Activated CD8-positive, alpha-beta memory T cell treated with anti-CD3 and anti-CD28 coated beads for 36 hours (primary cell): ENCODE measurements at regions not wholly inside any gene's neighbourhood (a gene's known extent, or its start where the extent isn't known, plus 50 kb on each side); places are given as distances from the start of the nearest gene placed in this dataset.
"Not testable (repeated sequence)": the region's sequence is repeated elsewhere in the genome, so short reads cannot be mapped to it uniquely, and the experiment has no call there.

Experiments
- CTCF ChIA-PET: fragments of 350-600 bp; sonication (Branson Sonifier 250); formaldehyde crosslinking; loops from one replicate; lab custom pipeline; 2021; ENCODE audit warnings: antibody characterized with exemption; lab: Charles Lee
- POLR2A ChIA-PET: fragments of 350-600 bp; sonication (Branson Sonifier 250); formaldehyde crosslinking; loops from one replicate; lab custom pipeline; 2021; ENCODE audit warnings: antibody characterized with exemption; lab: Charles Lee

DNA sequence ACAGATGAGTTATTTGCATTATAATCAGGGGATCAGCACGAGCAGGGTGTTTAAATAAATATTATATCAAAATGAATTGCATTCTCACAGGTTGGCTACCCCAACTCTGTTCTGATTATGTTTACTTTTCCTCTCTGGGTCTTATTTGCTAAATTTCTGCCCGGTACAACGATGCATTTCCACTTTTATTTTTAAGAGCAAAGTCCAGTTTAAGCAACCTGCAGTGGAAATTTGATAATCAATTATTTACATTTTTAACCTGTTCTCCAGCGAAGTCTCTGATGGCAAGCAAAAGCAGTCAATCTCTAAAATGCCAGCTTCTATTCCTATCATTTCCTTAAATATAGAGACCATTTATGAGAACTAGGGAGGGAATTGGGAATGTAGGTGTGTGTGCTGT, 966.6 kb upstream of the SOX11 start:
- CTCF ChIA-PET: no interaction called here
- POLR2A ChIA-PET: no interaction called here

DNA sequence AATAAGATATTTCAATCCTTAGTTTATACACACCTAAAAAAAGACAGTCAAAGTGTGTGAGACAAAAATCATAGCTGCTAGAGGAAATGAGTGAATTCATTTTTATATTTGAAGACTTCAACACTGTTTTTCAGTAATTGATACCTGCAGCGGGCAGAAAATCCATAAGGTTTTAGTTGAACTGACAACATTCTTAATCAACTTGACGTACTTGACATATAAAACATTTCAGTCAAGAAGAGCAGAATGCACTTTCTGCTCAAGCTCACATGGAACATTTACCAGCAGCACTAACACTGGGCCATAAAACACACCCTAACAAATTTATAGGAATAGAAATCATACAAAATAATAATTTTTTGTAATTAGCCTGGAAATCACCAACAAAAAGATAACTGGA, 959.6 kb upstream of the SOX11 start:
- POLR2A ChIA-PET: no interaction called here
- CTCF ChIA-PET: no interaction called here

DNA sequence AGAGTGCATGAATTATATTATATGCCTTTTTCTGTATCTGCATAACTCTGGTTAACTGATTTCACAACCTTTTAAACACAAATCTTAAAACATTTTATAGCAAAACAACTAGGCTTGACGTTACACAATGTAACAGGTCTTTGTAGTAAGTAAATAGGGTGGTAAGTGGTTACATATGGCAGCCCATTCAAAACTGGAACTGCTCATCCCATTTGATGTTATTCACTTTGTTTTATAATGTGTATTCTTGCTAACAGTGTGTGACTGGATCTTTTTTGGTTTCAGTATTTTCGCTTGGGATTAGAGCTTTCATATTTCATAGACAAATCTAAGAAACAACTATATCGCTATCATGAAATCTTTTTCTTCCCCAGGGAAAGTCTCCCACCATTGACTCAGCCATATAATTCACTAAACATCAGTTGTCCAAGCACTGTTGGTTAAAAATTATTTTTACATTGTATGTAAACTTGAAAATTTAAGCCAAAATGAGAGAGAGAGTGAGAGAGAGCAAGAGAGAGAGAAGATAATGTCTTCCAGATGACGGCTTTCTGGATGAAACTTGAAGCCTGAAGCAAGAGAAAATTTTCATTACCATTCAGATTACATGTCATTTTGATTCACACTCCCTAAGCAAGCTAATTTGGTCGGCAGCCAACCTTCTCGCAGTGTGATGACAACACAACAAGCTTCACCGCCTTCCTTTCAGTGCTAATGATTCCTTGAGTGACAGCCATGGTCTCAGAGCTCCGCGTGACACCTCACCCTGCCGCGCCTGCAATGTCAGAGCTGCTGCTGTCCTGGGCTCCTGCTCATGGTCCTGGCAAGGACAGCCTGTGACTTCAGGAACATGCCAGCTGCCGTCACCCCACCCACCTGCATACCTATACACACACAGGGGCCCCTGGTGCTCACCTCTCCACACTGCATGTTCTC, 946.9 kb upstream of the SOX11 start:
- CTCF ChIA-PET: no interaction called here
- POLR2A ChIA-PET: no interaction called here

DNA sequence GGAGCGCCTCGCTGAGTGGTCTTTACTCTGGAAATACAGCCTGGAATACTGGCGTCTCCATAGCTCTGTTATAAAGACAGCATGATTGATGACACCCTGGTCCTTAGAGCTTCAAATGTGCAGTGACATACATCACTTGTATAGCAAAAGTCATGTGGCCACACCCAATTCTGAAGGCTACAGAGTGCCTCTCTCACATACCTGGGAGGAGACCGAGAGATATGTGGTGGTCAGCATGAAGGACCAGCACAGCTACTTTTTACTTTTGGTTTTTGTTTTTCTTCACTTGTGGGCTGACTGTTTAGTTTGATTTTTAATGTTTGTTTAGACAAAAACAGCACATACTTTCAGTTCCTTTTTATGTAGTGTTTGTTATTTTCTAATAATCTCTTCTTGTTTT, 938.5 kb upstream of the SOX11 start:
- CTCF ChIA-PET: no interaction called here
- POLR2A ChIA-PET: no interaction called here

DNA sequence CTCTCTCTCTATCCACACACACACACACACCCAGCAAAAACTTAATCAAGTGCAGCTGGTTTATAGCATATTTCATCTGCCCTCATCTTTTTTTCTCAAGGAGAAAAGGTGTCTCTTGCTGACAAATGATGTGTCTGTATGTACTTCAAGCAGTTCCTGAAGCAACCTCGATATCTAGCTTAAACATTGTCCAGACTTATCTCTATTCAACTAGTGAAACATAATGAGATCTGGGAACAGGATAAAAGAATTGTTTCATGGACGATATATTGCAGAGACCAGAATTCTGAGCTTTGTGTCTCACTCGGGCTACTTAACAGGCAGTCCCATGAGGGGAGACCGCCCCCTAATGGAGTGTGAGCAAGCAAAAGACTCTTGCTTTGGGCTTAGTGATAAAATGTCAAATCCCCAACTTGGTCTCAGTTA, 929.2 kb upstream of the SOX11 start:
- ChIA-PET POLR2A (no interaction called here), CTCF (no interaction called here)

DNA sequence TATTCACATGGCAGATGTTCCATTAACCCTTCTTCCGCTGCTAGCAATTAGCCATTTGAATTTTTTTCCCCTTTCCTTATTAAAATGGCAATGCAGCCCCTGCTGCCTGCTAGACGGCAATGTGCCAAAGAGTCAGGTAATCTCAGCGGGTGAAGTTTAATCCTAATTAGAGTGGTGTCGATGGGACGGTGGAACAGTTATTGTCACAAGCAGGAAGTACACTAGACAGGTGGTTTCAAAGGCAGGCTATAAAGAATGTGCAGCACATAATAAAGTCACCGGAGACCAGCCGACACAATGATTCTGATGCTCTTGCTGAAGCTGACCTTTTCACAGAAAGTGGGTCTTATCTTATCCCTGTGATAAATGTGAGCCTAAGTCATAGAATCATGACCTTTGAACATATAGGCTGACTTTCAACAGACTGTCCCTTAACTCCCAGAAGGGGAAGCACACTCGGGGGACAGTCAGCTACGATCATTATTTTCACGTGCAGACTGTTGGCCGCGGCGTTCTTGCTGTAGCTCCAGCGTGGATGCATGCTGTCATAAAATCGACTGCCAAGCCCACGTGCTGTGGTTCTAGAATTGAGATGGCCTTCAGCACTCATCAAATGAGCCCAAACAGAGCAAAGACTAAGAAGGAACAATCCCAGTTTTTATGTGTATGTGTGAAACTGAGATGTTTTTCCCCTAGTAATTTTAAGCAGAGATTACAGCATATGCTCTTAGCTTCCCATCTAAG, 926.2 kb upstream of the SOX11 start:
- ChIA-PET CTCF (no interaction called here), POLR2A (no interaction called here)

DNA sequence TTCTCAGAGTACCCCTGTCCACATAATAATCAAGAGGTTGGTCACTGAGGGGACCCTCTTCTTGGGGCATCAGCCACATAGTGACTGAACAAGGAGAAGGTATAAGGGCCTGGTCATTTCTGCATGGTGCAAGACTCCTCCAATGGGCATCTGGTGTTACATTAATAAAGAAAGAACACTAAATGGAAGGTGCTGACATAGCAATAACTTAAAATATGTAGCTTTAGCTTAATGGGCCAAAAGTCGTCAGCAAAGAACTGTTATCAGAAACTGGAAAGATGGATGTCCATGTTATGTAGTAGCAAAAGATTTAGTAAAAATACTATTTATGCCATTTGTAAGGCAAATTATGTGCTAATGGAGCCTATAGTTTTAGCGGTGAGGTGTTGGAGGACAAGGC, 916.5 kb upstream of the SOX11 start:
- CTCF ChIA-PET: no interaction called here

DNA sequence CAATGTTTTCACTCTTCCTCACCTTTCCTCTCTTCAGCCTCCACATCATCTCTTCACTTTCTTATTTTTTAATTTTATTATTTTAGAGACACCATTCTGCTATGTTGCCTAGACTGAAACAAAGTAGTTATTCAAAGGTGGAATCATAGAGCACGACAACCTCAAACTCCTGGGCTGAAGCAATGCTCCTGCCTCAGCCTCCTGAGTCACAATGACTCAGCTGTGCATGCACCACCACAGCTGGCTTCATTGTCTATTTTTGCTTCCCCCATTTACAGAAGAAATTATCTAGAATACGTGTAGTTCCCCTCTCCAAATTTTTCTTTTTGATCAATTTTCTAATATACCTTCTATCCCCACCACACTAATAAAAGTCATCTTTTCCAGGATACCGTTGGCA, 911.5 kb upstream of the SOX11 start:
- CTCF ChIA-PET: no interaction called here
- POLR2A ChIA-PET: no interaction called here

More for the DNA sequence above, 916.5 kb upstream of the SOX11 start:
- POLR2A ChIA-PET: no interaction called here

DNA sequence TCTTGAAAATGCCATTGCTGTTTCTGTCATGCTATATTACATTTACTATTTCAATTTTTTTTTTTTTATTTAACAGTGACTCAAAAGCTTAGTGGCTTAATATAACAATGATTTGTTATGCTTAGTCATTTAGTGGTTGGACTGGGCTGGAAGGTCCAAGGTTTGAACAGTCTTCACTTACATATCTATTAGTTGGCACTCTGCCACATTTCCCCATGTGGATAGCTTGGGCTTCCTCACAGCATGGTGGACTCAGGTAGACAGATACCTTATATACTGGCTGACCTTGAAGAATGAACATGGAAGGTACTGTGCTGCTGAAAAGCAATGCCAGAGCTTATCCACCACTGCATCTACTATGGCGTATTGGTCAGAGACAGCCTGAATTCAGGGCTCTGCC, 909.5 kb upstream of the SOX11 start:
- ChIA-PET CTCF (no interaction called here), POLR2A (no interaction called here)

DNA sequence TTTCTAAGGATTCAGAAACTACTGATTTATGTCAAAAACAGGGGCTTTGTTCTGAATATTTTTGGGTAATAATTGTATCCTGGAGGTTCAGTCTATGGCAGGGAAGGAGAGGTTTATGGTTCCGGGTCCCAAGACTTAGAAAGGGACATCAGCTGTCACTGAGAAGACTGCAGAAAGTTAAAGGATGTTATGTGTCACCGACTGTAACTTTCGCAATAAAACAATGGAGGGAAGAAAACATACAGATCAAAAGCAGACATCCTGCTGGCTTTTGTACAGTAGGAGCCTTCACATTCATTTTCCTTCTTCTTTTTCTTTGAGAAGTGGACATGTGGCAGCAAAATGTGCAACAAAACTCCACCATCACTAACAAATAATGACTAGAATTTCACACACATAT, 900.7 kb upstream of the SOX11 start:
- CTCF ChIA-PET: no interaction called here
- POLR2A ChIA-PET: no interaction called here

DNA sequence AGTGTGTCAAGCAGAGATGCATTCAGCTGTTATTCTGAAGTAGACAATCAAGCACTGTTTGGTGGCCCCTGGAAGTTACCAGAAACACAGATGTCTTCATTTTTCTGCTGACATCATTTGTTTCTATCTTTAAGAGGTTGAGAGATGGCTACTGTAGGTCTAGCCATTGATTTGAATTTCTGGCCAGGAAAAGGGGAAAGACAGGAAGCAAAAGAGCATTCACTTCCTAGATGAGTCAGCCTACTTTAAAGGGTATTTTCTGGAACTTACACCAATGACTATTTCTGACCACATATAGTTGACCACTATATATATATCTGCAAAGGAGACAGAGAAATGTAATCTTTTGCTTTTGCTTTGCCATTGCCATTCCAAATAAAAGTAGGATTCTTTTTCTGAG, 900.1 kb upstream of the SOX11 start:
- POLR2A ChIA-PET: no interaction called here
- CTCF ChIA-PET: no interaction called here

DNA sequence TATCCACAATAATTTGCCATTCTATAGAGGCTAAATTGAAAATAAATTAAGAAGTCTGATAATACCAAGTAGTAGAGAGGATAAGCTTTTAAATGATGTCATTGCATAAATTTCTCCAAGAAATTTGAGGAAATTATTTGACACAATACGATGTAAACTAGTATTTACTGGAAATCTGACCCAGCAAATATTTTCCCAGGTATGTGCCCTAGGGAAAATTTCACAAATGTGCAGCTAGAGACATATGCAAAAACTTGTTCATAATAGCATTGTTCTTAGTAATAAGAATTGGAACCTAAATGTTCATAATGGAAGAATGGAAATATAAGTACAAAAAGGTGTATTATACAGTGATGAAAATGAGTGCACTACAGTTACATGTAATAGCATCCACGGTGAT, 888.8 kb upstream of the SOX11 start:
- CTCF ChIA-PET: no interaction called here
- POLR2A ChIA-PET: no interaction called here

DNA sequence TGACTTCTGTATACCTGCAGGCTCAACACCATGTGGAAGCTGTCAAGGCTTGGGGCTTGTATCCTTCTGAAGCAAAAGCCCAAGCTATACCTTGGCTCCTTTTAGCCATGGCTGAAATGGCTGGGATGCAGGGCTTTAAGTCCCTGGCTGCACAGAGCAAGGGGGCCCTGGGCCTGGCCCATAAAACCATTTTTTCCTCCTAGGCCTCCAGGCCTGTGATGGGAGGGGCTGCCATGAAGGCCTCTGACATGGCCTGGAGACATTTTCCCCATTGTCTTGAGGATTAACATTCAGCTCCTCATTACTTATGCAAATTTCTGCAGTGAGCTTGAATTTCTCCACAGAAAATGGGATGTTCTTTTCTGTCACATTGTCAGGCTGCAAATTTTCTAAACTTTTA, 878.0 kb upstream of the SOX11 start:
- CTCF ChIA-PET: not testable (repeated sequence)

DNA sequence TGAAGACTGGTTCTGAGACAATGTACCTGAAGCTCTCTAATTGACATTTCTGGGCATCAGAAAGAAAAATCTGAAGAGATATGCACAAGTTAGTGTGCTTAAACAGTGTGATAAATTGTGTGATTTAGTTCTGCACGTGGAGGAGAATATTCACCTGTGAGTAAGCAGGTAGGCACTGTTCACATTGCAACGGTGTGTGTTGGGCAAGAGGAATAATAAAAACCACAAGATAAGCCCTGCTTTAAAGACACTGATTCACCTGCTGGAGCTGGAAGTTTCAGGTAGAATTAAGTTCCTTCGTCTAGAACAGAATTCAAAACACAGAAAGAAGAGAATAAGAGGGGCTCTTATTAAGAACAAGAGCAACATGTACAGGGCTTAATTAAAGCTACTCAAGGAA, 864.3 kb upstream of the SOX11 start:
- CTCF ChIA-PET: no interaction called here
- POLR2A ChIA-PET: no interaction called here

More for the DNA sequence above, 878.0 kb upstream of the SOX11 start:
- POLR2A ChIA-PET: not testable (repeated sequence)

DNA sequence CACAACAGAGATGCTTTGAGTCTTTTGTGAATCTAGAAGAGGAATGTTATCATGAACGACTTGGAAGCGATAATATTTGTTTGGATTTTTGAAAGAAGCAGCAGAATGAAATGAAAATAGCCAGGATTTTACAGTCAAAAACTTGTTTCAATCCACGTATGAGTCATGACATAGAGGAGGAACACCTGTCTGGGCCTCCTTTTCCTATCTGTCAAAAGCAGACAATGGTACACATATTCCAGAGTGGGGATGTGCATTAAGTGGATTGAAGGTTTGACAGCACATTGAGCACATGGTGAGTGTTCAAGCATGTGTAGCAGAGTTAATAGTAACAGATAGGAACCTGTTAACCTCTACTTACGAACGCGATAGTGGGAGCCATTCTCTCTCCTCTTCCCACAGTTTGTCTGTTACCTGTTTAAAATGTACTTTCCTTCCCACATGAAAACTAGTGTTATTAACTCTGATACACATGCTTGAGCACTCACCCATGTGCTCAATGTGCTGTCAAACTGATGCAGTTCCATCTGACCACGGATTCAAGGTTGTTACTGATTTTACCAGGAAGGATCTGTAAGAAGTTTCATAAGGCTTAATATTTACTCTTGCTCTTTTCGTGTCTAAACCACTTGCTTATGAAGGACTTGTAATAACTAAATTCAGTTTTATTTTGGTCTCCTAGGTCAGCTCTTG, 863.4 kb upstream of the SOX11 start:
- ChIA-PET CTCF (no interaction called here), POLR2A (no interaction called here)

DNA sequence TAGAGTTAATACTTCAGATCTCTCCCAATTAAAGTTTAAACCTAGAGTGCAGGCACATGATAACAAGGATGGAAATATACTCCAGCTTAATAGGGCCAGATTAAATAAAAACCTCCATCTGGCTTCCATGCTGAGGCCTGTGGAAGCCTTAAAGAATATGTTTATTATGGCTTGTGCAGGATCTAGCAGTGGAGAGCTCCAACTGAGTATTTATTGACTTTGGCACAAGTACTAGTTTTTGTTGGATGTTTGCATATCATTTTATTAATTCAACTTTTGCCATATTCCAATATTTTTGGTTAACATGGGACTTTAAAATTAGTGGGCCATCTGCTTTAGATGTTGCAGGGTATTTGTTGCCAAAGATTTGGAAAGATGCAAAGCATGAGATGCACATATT, 860.4 kb upstream of the SOX11 start:
- CTCF ChIA-PET: no interaction called here
- POLR2A ChIA-PET: no interaction called here

DNA sequence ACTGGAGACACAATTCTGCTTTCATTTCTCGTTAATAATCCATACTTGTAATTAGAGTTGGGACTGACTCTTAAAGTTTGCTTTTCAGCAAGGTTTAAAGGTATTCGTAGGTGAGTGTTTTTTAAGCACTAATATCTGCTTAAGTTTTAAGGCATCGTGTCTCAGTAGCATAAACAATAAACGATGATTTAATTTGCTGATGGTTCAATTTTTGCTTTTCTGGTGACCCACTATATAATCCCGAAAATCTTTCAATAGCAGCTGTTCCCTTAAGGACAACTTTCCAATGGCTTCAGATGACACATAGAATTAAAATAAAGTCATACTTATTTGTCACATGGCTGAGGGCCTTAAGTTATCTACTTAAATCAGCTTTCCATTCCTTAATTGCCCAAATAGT, 859.5 kb upstream of the SOX11 start:
- ChIA-PET POLR2A (no interaction called here), CTCF (no interaction called here)

DNA sequence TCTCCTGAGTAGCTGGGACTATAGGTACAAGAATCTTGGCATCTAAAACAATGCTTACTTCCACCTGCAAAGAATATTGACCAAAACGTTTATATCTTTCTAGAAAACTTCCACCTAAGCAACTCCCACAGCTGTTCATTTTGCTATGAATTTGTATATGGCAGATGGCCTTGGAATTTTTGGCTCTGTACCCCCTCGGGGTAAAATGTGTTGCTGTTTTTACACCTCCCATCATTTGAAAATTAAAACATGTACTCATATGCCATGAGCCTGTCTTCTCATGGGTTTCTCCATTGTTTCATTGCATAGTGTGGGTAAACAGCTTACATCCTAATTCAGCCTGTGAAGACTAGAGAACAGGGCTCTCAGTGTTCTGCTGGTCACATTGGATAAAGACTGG, 853.6 kb upstream of the SOX11 start:
- CTCF ChIA-PET: no interaction called here

DNA sequence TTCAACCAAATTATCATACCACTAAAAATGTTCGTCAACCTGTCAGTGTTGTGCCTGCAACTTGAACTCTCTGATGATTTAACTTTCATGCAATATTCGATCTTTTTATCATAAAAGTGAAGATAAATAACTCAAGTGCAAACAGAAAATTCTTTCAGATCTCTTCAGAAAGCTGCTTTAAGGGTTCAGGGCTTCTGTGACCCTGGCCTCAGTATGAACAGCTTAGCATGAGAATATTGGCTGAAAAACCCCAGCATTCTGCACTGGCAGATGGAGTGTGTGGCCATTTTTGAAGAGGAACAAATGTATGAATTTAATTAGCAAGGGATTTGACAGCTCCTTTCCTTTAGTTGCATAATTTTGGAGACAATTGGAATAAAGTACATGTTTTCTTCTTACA, 851.4 kb upstream of the SOX11 start:
- ChIA-PET POLR2A (no interaction called here), CTCF (no interaction called here)

More for the DNA sequence above, 853.6 kb upstream of the SOX11 start:
- POLR2A ChIA-PET: no interaction called here

DNA sequence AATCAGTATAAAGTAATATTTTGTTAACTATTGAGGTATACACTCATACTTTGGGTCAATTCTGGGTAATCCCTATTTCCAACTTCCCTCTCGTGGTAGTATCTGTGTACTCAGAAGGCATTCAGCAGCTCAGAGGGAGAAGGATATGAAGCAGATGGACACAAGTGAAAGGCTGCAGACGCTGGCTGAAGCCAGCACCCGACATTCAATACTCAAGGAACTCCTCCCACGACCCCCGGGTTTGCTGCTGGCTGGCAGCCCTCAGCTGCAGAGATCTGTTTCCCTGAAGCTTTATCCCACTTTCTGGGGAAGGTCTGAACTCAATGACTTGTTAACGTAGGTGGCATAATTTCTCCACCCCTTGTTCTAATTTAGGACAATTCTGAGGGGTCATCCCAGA, 847.3 kb upstream of the SOX11 start:
- ChIA-PET CTCF (no interaction called here), POLR2A (no interaction called here)
